ENCODE measurements at regions not wholly inside any gene's neighbourhood (a gene's known extent, or its start where the extent isn't known, plus 50 kb on each side); places are given as distances from the start of the nearest gene placed in this dataset.

DNA sequence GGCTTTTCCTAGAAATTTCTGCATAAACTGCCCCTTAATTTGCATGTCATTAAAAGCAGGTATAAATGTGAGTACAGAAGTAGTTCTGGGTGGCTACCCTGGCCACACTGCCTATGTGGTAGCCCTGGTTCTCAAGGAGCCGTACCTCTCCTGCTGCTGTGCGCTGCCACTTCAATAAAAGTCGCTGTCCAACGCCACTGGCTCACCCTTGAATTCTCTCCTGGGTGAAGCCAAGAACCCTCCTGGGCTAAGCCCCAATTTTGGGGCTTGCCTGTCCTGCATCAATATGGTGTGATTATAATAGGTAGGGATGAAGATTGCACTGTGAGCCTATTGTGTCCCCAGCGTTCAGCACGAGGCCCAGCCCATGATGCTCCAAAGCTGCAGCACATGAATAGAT, 65.6 kb upstream of the C1orf174 start:
- TF ChIP-seq, protein P1, sequence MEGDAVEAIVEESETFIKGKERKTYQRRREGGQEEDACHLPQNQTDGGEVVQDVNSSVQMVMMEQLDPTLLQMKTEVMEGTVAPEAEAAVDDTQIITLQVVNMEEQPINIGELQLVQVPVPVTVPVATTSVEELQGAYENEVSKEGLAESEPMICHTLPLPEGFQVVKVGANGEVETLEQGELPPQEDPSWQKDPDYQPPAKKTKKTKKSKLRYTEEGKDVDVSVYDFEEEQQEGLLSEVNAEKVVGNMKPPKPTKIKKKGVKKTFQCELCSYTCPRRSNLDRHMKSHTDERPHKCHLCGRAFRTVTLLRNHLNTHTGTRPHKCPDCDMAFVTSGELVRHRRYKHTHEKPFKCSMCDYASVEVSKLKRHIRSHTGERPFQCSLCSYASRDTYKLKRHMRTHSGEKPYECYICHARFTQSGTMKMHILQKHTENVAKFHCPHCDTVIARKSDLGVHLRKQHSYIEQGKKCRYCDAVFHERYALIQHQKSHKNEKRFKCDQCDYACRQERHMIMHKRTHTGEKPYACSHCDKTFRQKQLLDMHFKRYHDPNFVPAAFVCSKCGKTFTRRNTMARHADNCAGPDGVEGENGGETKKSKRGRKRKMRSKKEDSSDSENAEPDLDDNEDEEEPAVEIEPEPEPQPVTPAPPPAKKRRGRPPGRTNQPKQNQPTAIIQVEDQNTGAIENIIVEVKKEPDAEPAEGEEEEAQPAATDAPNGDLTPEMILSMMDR (IDR thresholded peaks at IDR 0.05): no peak
- Histone ChIP-seq H3K4me1 (no peaks in the 10 kb centered on the region), H3K27me3 (peaks cover 0 to 16% of the 10 kb centered on the region in 2 donors), H3K27ac (no peak overlapping the region), H3K36me3 (no peaks in the 10 kb centered on the region), H3K4me3 (no peak overlapping the region), H3K9me3 (peaks cover 0 to 6% (median 0%) of the 10 kb centered on the region in 3 donors)
- no peak for DNase-seq
- intact Hi-C loops (cut with DNase I; ENCODE audit: low total_unique reads): no loop called here

- Histone ChIP-seq H3K27ac (no peak overlapping the region), H3K36me3 (no peaks in the 10 kb centered on the region), H3K4me3 (no peak overlapping the region), H3K4me1 (no peaks in the 10 kb centered on the region), H3K9me3 (peaks cover 0 to 6% (median 0%) of the 10 kb centered on the region in 3 donors), H3K27me3 (peaks cover 0 to 32% of the 10 kb centered on the region in 2 donors)
- TF ChIP-seq, protein P1 (IDR thresholded peaks at IDR 0.05): no peak
- no peak for DNase-seq
- intact Hi-C loops (cut with DNase I; ENCODE audit: low total_unique reads): no loop called here
These were observed 68.8 kb upstream of the C1orf174 start for GRCh38 chr1:3968851-3969250.

GRCh38 chr1:3971981-3972380, 71.9 kb upstream of the C1orf174 start:
- TF ChIP-seq, protein P1 (IDR thresholded peaks at IDR 0.05): no peak
- Histone ChIP-seq H3K9me3 (peaks cover 0 to 6% (median 0%) of the 10 kb centered on the region in 3 donors), H3K36me3 (no peaks in the 10 kb centered on the region), H3K27me3 (peaks cover 0 to 39% of the 10 kb centered on the region in 2 donors), H3K4me3 (no peak overlapping the region), H3K27ac (no peak overlapping the region), H3K4me1 (no peaks in the 10 kb centered on the region)
- intact Hi-C loops (cut with DNase I; ENCODE audit: low total_unique reads): no loop called here
- DNase-seq: no peak

DNA sequence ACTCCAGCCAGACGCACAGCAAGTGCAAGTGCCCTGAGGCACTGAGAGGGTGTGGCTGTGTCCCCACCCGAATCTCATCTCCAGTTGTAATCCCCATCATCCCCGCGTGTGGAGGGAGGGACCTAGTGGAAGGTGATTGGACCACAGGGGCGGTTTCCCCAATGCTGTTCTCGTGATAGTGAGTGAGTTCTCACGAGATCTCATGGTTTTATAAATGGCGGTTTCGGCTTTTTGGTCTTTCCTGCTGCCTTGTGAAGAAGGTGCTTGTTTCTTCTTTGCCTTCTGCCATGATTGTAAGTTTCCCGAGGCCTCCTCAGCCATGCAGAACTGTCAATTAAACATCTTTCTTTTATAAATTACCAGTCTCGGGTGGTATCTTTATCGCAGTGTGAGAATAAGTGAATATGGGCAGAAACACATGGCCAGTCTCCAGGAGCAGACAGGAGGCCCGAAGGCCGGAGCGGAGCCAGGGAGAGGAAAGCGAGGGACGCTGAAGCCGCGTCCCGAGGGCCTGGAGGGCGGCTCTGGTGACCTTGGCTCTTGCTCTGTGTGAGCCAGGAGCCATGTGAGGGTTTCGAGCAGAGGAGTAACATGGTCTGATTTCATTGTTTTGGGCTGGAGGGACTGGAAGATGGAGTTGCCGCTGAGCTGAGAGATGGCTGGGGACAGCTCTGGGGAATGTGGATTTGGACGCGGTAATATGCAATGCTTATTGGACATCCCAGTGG, 76.0 kb upstream of the C1orf174 start:
- intact Hi-C loops (cut with DNase I; ENCODE audit: low total_unique reads): no loop called here
- peaks cover 0 to 47% of the 10 kb centered on the region in 2 donors for H3K27me3 ChIP-seq
- no peak overlapping the region for H3K4me3 ChIP-seq
- no peak for DNase-seq
- H3K9me3 ChIP-seq: no peaks in the 10 kb centered on the region
- no peaks in the 10 kb centered on the region for H3K4me1 ChIP-seq
- H3K36me3 ChIP-seq: no peaks in the 10 kb centered on the region
- TF ChIP-seq, protein P1 (IDR thresholded peaks at IDR 0.05): no peak
- no peak overlapping the region for H3K27ac ChIP-seq

DNA sequence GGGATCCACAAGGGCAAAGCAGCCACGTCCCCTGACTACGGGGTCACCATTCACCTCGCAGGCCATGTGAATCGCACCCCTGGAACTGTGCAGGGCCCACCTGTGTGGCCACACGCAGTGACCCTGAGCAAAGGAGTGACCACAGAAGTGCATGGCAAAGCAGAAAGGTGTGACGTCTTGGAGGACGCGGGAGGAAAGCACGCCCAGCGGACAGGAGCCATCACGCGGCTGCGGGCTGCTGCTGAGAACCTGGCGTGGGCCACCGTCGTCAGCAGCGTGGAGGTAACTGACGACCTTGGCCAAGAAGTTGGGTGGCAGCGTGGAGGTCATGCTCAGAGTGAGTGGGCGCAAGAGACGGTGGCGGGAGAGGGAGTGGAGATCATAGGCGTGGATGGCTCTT, 76.7 kb upstream of the C1orf174 start:
- Histone ChIP-seq H3K36me3 (no peaks in the 10 kb centered on the region), H3K9me3 (no peaks in the 10 kb centered on the region), H3K4me1 (no peaks in the 10 kb centered on the region), H3K27ac (no peak overlapping the region), H3K27me3 (peaks cover 0 to 46% of the 10 kb centered on the region in 2 donors), H3K4me3 (no peak overlapping the region)
- TF ChIP-seq, protein P1 (IDR thresholded peaks at IDR 0.05): no peak
- DNase-seq: no peak
- intact Hi-C loops (cut with DNase I; ENCODE audit: low total_unique reads): no loop called here

All from tibial artery (tissue), 4 donors.